ENCODE measurements at regions not wholly inside any gene's neighbourhood (a gene's known extent, or its start where the extent isn't known, plus 50 kb on each side); places are given as distances from the start of the nearest gene placed in this dataset.

DNA sequence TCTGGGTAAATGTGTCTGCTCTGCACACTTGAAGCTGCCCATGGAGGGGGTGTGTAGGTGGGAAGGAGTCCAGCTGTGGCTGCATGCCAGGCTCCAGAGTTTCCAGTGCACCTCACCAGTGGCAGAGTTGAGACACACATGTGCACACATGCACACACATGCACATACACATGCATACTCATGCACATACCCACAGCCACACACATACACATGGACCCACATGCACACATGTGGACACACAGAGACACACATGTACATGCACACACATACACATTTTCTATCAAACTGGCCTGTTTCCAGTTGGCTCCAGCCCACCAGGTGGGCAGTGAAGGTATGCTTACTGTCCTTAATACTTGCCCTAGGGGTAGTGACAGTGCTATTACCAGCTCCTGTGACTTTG lies 99.7 kb downstream of the RAMP3 start:
- DNase-seq (ENCODE audit: low read depth, low spot score) (no peak), FAIRE-seq (no peak), ATAC-seq (no peak)
- H3K79me2 ChIP-seq (ENCODE audit: control insufficient read depth, insufficient read depth, low read length), result no peaks in the 10 kb centered on the region
- no peaks in the 10 kb centered on the region; the same call in 1 of the 2 replicates for H4K20me1 ChIP-seq (ENCODE audit: control insufficient read depth, insufficient read depth)
- no peak overlapping the region for H3K9ac ChIP-seq (ENCODE audit: control insufficient read depth, insufficient read depth, low read length)
- CTCF ChIA-PET, result interaction anchor here (5.2 kb wide), 1 partner anchor 104 kb away, joined by 58 read pairs; the partner anchor contains the start of gene RAMP3
- RAD21 ChIA-PET (ENCODE audit: unreplicated experiment), result no interaction called here
- in situ Hi-C loops (cut with MboI), result no loop called here
- no peak for TF ChIP-seq NR2C1 (IDR thresholded peaks at IDR 0.05)
- no peak for TF ChIP-seq BMI1 (IDR thresholded peaks at IDR 0.05; ENCODE audit: borderline replicate concordance)
- no peak for TF ChIP-seq ATF7 (IDR thresholded peaks at IDR 0.05; ENCODE audit: low read depth)
- TF ChIP-seq MTA2 (IDR thresholded peaks at IDR 0.05; ENCODE audit: low read depth), result no peak
- no peak for TF ChIP-seq MYB (IDR thresholded peaks at IDR 0.05; ENCODE audit: borderline replicate concordance, low read depth, low read length)
- no peak for TF ChIP-seq NFIC (IDR thresholded peaks at IDR 0.05; ENCODE audit: low read depth, low read length)
- no peak for TF ChIP-seq WRNIP1 (IDR thresholded peaks at IDR 0.05; ENCODE audit: borderline replicate concordance, low read depth, low read length)
- TF ChIP-seq, protein P1, sequence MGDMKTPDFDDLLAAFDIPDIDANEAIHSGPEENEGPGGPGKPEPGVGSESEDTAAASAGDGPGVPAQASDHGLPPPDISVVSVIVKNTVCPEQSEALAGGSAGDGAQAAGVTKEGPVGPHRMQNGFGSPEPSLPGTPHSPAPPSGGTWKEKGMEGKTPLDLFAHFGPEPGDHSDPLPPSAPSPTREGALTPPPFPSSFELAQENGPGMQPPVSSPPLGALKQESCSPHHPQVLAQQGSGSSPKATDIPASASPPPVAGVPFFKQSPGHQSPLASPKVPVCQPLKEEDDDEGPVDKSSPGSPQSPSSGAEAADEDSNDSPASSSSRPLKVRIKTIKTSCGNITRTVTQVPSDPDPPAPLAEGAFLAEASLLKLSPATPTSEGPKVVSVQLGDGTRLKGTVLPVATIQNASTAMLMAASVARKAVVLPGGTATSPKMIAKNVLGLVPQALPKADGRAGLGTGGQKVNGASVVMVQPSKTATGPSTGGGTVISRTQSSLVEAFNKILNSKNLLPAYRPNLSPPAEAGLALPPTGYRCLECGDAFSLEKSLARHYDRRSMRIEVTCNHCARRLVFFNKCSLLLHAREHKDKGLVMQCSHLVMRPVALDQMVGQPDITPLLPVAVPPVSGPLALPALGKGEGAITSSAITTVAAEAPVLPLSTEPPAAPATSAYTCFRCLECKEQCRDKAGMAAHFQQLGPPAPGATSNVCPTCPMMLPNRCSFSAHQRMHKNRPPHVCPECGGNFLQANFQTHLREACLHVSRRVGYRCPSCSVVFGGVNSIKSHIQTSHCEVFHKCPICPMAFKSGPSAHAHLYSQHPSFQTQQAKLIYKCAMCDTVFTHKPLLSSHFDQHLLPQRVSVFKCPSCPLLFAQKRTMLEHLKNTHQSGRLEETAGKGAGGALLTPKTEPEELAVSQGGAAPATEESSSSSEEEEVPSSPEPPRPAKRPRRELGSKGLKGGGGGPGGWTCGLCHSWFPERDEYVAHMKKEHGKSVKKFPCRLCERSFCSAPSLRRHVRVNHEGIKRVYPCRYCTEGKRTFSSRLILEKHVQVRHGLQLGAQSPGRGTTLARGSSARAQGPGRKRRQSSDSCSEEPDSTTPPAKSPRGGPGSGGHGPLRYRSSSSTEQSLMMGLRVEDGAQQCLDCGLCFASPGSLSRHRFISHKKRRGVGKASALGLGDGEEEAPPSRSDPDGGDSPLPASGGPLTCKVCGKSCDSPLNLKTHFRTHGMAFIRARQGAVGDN (IDR thresholded peaks at IDR 0.05), result no peak
- TF ChIP-seq CREB1 (IDR thresholded peaks at IDR 0.05; ENCODE audit: low read depth), result no peak
- no peak for TF ChIP-seq MTA3 (IDR thresholded peaks at IDR 0.05; ENCODE audit: borderline replicate concordance, low read length)
- no peak for TF ChIP-seq JUNB (IDR thresholded peaks at IDR 0.05)
- no peak for TF ChIP-seq BHLHE40 (IDR thresholded peaks at IDR 0.05; ENCODE audit: borderline replicate concordance in 1 of 2, low read depth in 2 of 2, low read length in 1 of 2)
- TF ChIP-seq, protein P2, sequence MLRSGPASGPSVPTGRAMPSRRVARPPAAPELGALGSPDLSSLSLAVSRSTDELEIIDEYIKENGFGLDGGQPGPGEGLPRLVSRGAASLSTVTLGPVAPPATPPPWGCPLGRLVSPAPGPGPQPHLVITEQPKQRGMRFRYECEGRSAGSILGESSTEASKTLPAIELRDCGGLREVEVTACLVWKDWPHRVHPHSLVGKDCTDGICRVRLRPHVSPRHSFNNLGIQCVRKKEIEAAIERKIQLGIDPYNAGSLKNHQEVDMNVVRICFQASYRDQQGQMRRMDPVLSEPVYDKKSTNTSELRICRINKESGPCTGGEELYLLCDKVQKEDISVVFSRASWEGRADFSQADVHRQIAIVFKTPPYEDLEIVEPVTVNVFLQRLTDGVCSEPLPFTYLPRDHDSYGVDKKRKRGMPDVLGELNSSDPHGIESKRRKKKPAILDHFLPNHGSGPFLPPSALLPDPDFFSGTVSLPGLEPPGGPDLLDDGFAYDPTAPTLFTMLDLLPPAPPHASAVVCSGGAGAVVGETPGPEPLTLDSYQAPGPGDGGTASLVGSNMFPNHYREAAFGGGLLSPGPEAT (IDR thresholded peaks at IDR 0.05; ENCODE audit: low read depth), result no peak
- POLR2A ChIA-PET, result interaction anchor here (0.6 kb wide), 1 partner anchor 336 kb away, joined by 4 read pairs; no protein-coding TSS in a partner anchor
- H3K36me3 ChIP-seq (ENCODE audit: control insufficient read depth in 2 of 2, insufficient read depth in 2 of 2, low read length in 1 of 2), result no peaks in the 10 kb centered on the region
- no peak overlapping the region for H3K4me3 ChIP-seq
- no peaks in the 10 kb centered on the region; a peak in 1 of 4 replicates for H3K27me3 ChIP-seq (replicated peaks in 1 of 2; ENCODE audit: control insufficient read depth in 2 of 2, insufficient read depth in 2 of 2, low read length in 1 of 2)
- SMC1A ChIA-PET (ENCODE audit: uncharacterized antibody, unreplicated experiment), result interaction anchor here (0.6 kb wide), 1 partner anchor 91 kb away, joined by 3 read pairs; no protein-coding TSS in a partner anchor
- H3K4me2 ChIP-seq (ENCODE audit: control insufficient read depth, insufficient read depth), result no peak overlapping the region
- BruUV-seq (replicated peaks), result no TSS peak
- H3K27ac ChIP-seq (ENCODE audit: control insufficient read depth, insufficient read depth), result no peak overlapping the region
- H2AFZ ChIP-seq (ENCODE audit: control insufficient read depth, low read depth, low read length), result no peak overlapping the region
- H3K9me3 ChIP-seq (replicated peaks; ENCODE audit: control insufficient read depth, insufficient read depth, low read length), result no peaks in the 10 kb centered on the region
- intact Hi-C loops (cut with micrococcal nuclease; ENCODE audit: unreplicated experiment), result no loop called here
- H3K4me1 ChIP-seq (ENCODE audit: control insufficient read depth, insufficient read depth, low read length), result peaks cover 7% of the 10 kb centered on the region

Measured in GM12878 (cell line).